IMR-90 (cell line): ENCODE measurements at regions not wholly inside any gene's neighbourhood (a gene's known extent, or its start where the extent isn't known, plus 50 kb on each side); places are given as distances from the start of the nearest gene placed in this dataset.
A peak's percentile ranks its signal among the peaks of the same experiment; 100 is the strongest.

Source experiments
- ATAC-seq: fragments of 200-7000 bp; cut with Tn5 transposase; 2 replicates; pipeline ENCODE4 v1.9.1; 2020; ENCODE audit warnings: low read depth, mild to moderate bottlenecking, moderate library complexity
- BruUV-seq: library from RNA; stranded (reverse); fragments of 400-500 nt; replicated peaks from 2 replicates; lab custom pipeline; 2021; lab: Mats Ljungman, UMichigan
- CTCF ChIA-PET: fragments of 300-600 bp; formaldehyde crosslinking; extraction: SDS; loops from one replicate; lab custom pipeline; 2021; ENCODE audit warnings: antibody characterized with exemption; lab: Yijun Ruan, JAX
- POLR2A ChIA-PET: fragments of 300-600 bp; sonication (Branson Sonifier 250); formaldehyde crosslinking; loops from one replicate; lab custom pipeline; 2022; ENCODE audit warnings: antibody characterized with exemption; ENCODE audit not compliant: unreplicated experiment; lab: Charles Lee
- DNase-seq: peaks from one replicate; pipeline ENCODE4 v3.0.0; 2013
- H2AFZ ChIP-seq: replicated peaks from 2 replicates; pipeline ENCODE3; 2013; ENCODE audit warnings: low read length, mild to moderate bottlenecking; ENCODE audit not compliant: poor library complexity
- H2AK5ac ChIP-seq: 2 replicates; pipeline ENCODE4 v1.6.1; 2013; ENCODE audit warnings: low read depth, low read length, inconsistent platforms
- H2AK9ac ChIP-seq: replicated peaks from 2 replicates; pipeline ENCODE3; 2013; ENCODE audit warnings: mild to moderate bottlenecking, low read depth, low read length, moderate library complexity; ENCODE audit not compliant: poor library complexity
- H2BK120ac ChIP-seq: 2 replicates; pipeline ENCODE4 v1.6.1; 2013; ENCODE audit warnings: low read depth, low read length, inconsistent platforms
- H2BK15ac ChIP-seq: 3 replicates; pipeline ENCODE4 v1.6.1; 2013; ENCODE audit warnings: low read depth, low read length, inconsistent platforms
- H2BK20ac ChIP-seq: 2 replicates; pipeline ENCODE4 v1.6.1; 2013; ENCODE audit warnings: low read depth, mild to moderate bottlenecking, inconsistent platforms, low read length, moderate library complexity
- H2BK5ac ChIP-seq: 2 replicates; pipeline ENCODE4 v1.6.1; 2013; ENCODE audit warnings: mild to moderate bottlenecking, low read depth, low read length, inconsistent platforms; ENCODE audit not compliant: poor library complexity, severe bottlenecking
- H3K14ac ChIP-seq: replicated peaks from 2 replicates; pipeline ENCODE4 v1.6.1; 2013; ENCODE audit warnings: low read depth, low read length, inconsistent platforms
- H3K18ac ChIP-seq: 2 replicates; pipeline ENCODE4 v1.6.1; 2013; ENCODE audit warnings: low read depth, low read length, control low read depth
- H3K23ac ChIP-seq: 2 replicates; pipeline ENCODE4 v1.6.1; 2013; ENCODE audit warnings: low read depth, low read length, inconsistent platforms
- H3K27ac ChIP-seq: 2 replicates; pipeline ENCODE4 v1.5.1; 2013; ENCODE audit warnings: mild to moderate bottlenecking, control low read depth, low read length; ENCODE audit not compliant: insufficient read depth
- H3K27me3 ChIP-seq: 2 replicates; pipeline ENCODE4 v1.6.1; 2013; ENCODE audit warnings: low read length; ENCODE audit not compliant: control insufficient read depth, insufficient read depth
- H3K36me3 ChIP-seq: 2 replicates; pipeline ENCODE4 v1.6.1; 2013; ENCODE audit warnings: low read length, mixed read lengths; ENCODE audit not compliant: control insufficient read depth, insufficient read depth
- H3K4ac ChIP-seq: 2 replicates; pipeline ENCODE4 v1.6.1; 2013; ENCODE audit warnings: low read depth, low read length, inconsistent platforms
- H3K4me1 ChIP-seq: 2 replicates; pipeline ENCODE4 v1.6.1; 2013; ENCODE audit warnings: low read length, mixed read lengths; ENCODE audit not compliant: control insufficient read depth, insufficient read depth
- H3K4me2 ChIP-seq: 2 replicates; pipeline ENCODE4 v1.6.1; 2013; ENCODE audit warnings: low read depth, mild to moderate bottlenecking, control low read depth, low read length, moderate library complexity
- H3K4me3 ChIP-seq: 2 replicates; pipeline ENCODE4 v1.5.1; 2013; ENCODE audit warnings: low read depth, mild to moderate bottlenecking, control low read depth, low read length, moderate library complexity; ENCODE audit not compliant: insufficient read depth
- H3K56ac ChIP-seq: 2 replicates; pipeline ENCODE4 v1.6.1; 2013; ENCODE audit warnings: low read length, inconsistent platforms; ENCODE audit not compliant: insufficient read depth; ENCODE audit errors: extremely low read depth
- H3K79me1 ChIP-seq, 2 experiments: 2 replicates each; pipeline ENCODE4 v1.6.1; 2013; ENCODE audit warnings: low read length in 2 of 2, inconsistent platforms in 1 of 2, low read depth in 1 of 2
- H3K9ac ChIP-seq: 2 replicates; pipeline ENCODE4 v1.6.1; 2013; ENCODE audit warnings: low read depth, low read length, control low read depth
- H3K9me1 ChIP-seq: 2 replicates; pipeline ENCODE4 v1.6.1; 2013; ENCODE audit warnings: low read length, inconsistent platforms; ENCODE audit not compliant: insufficient read depth
- H3K9me3 ChIP-seq: 2 replicates; pipeline ENCODE4 v1.6.1; 2013; ENCODE audit warnings: low read length; ENCODE audit not compliant: control insufficient read depth, insufficient read depth
- H4K20me1 ChIP-seq: 2 replicates; pipeline ENCODE4 v1.6.1; 2013; ENCODE audit warnings: low read length, inconsistent platforms; ENCODE audit not compliant: insufficient read depth
- H4K5ac ChIP-seq: 2 replicates; pipeline ENCODE4 v1.6.1; 2013; ENCODE audit warnings: mild to moderate bottlenecking, low read depth, low read length, control low read depth
- H4K8ac ChIP-seq, 2 experiments: 2 replicates each; pipeline ENCODE4 v1.6.1; 2013; ENCODE audit warnings: low read depth in 2 of 2, low read length in 2 of 2, control low read depth in 1 of 2, inconsistent platforms in 1 of 2
- H4K91ac ChIP-seq: 2 replicates; pipeline ENCODE4 v1.6.1; 2013; ENCODE audit warnings: low read depth, low read length, inconsistent platforms; ENCODE audit not compliant: insufficient read depth
- CEBPB ChIP-seq: IDR thresholded peaks from 2 replicates; pipeline ENCODE4 v1.6.1; 2012; ENCODE audit warnings: low read depth, low read length, improper control_type of control experiment
- CHD1 ChIP-seq: IDR thresholded peaks from 2 replicates; pipeline ENCODE4 v1.6.1; 2012; ENCODE audit warnings: low read depth, low read length, improper control_type of control experiment
- CTCF ChIP-seq: conservative IDR thresholded peaks from 2 replicates; pipeline ENCODE4 v1.5.1; 2012; ENCODE audit warnings: mild to moderate bottlenecking, low read depth, low read length, improper control_type of control experiment
- FOS ChIP-seq: fragments of 150-350 bp; IDR thresholded peaks from 2 replicates; pipeline ENCODE4 v1.6.1; 2016; ENCODE audit warnings: low read depth, low read length
- MAFK ChIP-seq: IDR thresholded peaks from 2 replicates; pipeline ENCODE4 v1.6.1; 2012; ENCODE audit warnings: low read depth, low read length, improper control_type of control experiment
- MAZ ChIP-seq: IDR thresholded peaks from 2 replicates; pipeline ENCODE4 v1.6.1; 2012; ENCODE audit warnings: low read depth, mild to moderate bottlenecking, low read length, improper control_type of control experiment, moderate library complexity, borderline replicate concordance
- MXI1 ChIP-seq: IDR thresholded peaks from 2 replicates; pipeline ENCODE4 v1.6.1; 2012; ENCODE audit warnings: low read depth, mild to moderate bottlenecking, low read length, moderate library complexity, borderline replicate concordance
- NFE2L2 ChIP-seq: fragments of 150-350 bp; IDR thresholded peaks from 2 replicates; pipeline ENCODE4 v1.6.1; 2016; ENCODE audit warnings: low read depth, mild to moderate bottlenecking, low read length
- RAD21 ChIP-seq: IDR thresholded peaks from 2 replicates; pipeline ENCODE4 v1.6.1; 2012; ENCODE audit warnings: low read length, improper control_type of control experiment
- RFX5 ChIP-seq: IDR thresholded peaks from 2 replicates; pipeline ENCODE4 v1.8.0; 2012; ENCODE audit warnings: low read depth, mild to moderate bottlenecking, low read length, moderate library complexity
- SMC3 ChIP-seq: fragments of 150-350 bp; IDR thresholded peaks from 2 replicates; pipeline ENCODE4 v1.6.1; 2016; ENCODE audit warnings: low read depth, mild to moderate bottlenecking, antibody characterized with exemption, low read length, moderate library complexity
- WGBS, 2 experiments: methylation state at CpG; one replicate each; pipeline versions ENCODE4 v1.1.5 to v1.1.7; 2013; ENCODE audit warnings: missing lambda C conversion rate in 2 of 2; ENCODE audit not compliant: insufficient read length in 1 of 2; ENCODE audit errors: extremely low coverage in 2 of 2; 5-methylcytosine and 5-hydroxymethylcytosine counted together
- dilution Hi-C: fragments of 300-500 bp; cut with HindIII; formaldehyde crosslinking; loops from one replicate; pipeline ENCODE4 v1.14.3; 2018; ENCODE audit warnings: low sequenced_read_pairs; ENCODE audit not compliant: unreplicated experiment
- in situ Hi-C: fragments of 300-500 bp; cut with MboI; formaldehyde crosslinking; loops from 3 replicates; pipeline ENCODE4 v1.14.3; 2019; ENCODE audit warnings: low sequenced_read_pairs, inconsistent platforms, mixed read lengths
- intact Hi-C: fragments of 100-400 bp; cut with micrococcal nuclease; formaldehyde crosslinking; loops from 2 replicates; pipeline ENCODE4 v1.10.0; 2022

GRCh38 chr18:73924836-73925235, 222.8 kb downstream of the FBXO15 start:
- H4K20me1 ChIP-seq: no peaks in the 10 kb centered on the region
- H4K5ac ChIP-seq: no peak overlapping the region
- H3K27me3 ChIP-seq: no peaks in the 10 kb centered on the region
- ChIA-PET CTCF (no interaction called here), POLR2A (no interaction called here)
- no peak overlapping the region for H3K27ac ChIP-seq
- no peak overlapping the region for H2AK9ac ChIP-seq
- intact Hi-C loops (no loop called here), in situ Hi-C loops (no loop called here), dilution Hi-C loops (no loop called here)
- H3K18ac ChIP-seq: no peak overlapping the region; the same call in 1 of the 2 replicates
- H3K23ac ChIP-seq: no peak overlapping the region
- H3K4me2 ChIP-seq: no peak overlapping the region
- peaks cover 5% of the 10 kb centered on the region for H3K4me1 ChIP-seq
- BruUV-seq: no TSS peak
- no peak overlapping the region for H3K56ac ChIP-seq
- H2BK120ac ChIP-seq: no peak overlapping the region
- H3K9me1 ChIP-seq: peaks cover 5% of the 10 kb centered on the region; the same call in 1 of the 2 replicates
- no peaks in the 10 kb centered on the region for H3K36me3 ChIP-seq
- no peaks in the 10 kb centered on the region; the same call in 1 of the 2 replicates for H3K9me3 ChIP-seq
- no peak overlapping the region; the same call in 1 of the 2 replicates for H3K4ac ChIP-seq
- peak overlapping the region; percentile 68; the same call in 1 of the 2 replicates for H3K14ac ChIP-seq
- no peak for ATAC-seq
- H2BK5ac ChIP-seq: peak overlapping the region; percentile 53
- H4K8ac ChIP-seq: no peak overlapping the region
- no peak overlapping the region for H3K9ac ChIP-seq
- no peak overlapping the region for H2BK20ac ChIP-seq
- H3K79me1 ChIP-seq: no peaks in the 10 kb centered on the region
- H2BK15ac ChIP-seq: no peak overlapping the region
- no peak for TF ChIP-seq SMC3
- no peak for TF ChIP-seq NFE2L2
- TF ChIP-seq MAZ: no peak
- no peak for TF ChIP-seq CEBPB
- TF ChIP-seq CHD1: no peak
- no peak for TF ChIP-seq CTCF
- TF ChIP-seq RFX5: no peak
- TF ChIP-seq MAFK: no peak
- TF ChIP-seq RAD21: no peak
- no peak for TF ChIP-seq FOS
- TF ChIP-seq MXI1: no peak
- no peak overlapping the region for H3K4me3 ChIP-seq
- no peak overlapping the region; the same call in 1 of the 2 replicates for H4K91ac ChIP-seq
- peak overlapping the region; percentile 10 for H2AFZ ChIP-seq
- peak; percentile 65 for DNase-seq
- WGBS, 2 experiments: 63% methylated on average over 2 of the region's 3 CpGs; no CpG with 5 or more reads in 1 of the 2 experiments
- no peak overlapping the region for H2AK5ac ChIP-seq
